Neural progenitor cell (in vitro differentiated cells): ENCODE measurements at regions not wholly inside any gene's neighbourhood (a gene's known extent, or its start where the extent isn't known, plus 50 kb on each side); places are given as distances from the start of the nearest gene placed in this dataset.

Experiments used
- EZH2 ChIP-seq: fragments of 200-600 bp; sonication (generic); IDR thresholded peaks from 2 replicates; pipeline ENCODE4 v1.6.1; 2017; ENCODE audit warnings: antibody characterized with exemption, mild to moderate bottlenecking, moderate library complexity
- TF ChIP-seq, protein P1 (sequence below): fragments of 200-600 bp; sonication (generic); IDR thresholded peaks from 2 replicates; pipeline ENCODE4 v1.5.1; 2017; ENCODE audit warnings: antibody characterized with exemption, mild to moderate bottlenecking

DNA sequence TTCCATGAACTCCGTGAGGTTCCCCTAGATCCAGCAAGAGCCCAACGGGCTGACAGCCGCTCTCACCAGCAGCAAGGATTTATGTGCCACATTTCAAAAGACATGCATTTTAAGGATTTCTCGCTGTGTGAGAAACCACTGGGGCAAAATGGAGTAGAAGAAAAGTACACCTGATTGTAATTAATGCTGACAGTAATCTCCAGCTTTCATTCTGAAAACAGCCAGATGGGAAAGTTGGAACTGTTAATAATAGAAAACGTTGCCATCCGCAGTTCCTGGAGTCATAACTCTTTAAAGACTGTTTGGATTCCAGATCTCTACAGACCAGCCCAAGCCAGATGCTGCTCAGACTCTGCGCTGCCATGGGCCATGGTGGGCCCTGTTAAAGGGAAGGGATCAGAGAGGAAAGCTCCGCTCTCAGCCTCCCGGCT is 216.9 kb upstream of the GLI3 start:
- no peak for TF ChIP-seq EZH2
- TF ChIP-seq, protein P1, sequence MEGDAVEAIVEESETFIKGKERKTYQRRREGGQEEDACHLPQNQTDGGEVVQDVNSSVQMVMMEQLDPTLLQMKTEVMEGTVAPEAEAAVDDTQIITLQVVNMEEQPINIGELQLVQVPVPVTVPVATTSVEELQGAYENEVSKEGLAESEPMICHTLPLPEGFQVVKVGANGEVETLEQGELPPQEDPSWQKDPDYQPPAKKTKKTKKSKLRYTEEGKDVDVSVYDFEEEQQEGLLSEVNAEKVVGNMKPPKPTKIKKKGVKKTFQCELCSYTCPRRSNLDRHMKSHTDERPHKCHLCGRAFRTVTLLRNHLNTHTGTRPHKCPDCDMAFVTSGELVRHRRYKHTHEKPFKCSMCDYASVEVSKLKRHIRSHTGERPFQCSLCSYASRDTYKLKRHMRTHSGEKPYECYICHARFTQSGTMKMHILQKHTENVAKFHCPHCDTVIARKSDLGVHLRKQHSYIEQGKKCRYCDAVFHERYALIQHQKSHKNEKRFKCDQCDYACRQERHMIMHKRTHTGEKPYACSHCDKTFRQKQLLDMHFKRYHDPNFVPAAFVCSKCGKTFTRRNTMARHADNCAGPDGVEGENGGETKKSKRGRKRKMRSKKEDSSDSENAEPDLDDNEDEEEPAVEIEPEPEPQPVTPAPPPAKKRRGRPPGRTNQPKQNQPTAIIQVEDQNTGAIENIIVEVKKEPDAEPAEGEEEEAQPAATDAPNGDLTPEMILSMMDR = no peak
